ENCODE measurements at regions not wholly inside any gene's neighbourhood (a gene's known extent, or its start where the extent isn't known, plus 50 kb on each side); places are given as distances from the start of the nearest gene placed in this dataset.

GRCh38 chr1:221411283-221411682 is 330.6 kb downstream of the DUSP10 start:
- Histone ChIP-seq H3K27me3 (ENCODE audit: low read depth) (no peaks in the 10 kb centered on the region), H3K9me3 (replicated peaks) (no peaks in the 10 kb centered on the region), H3K27ac (replicated peaks) (no peak overlapping the region), H3K4me1 (no peaks in the 10 kb centered on the region), H3K36me3 (no peaks in the 10 kb centered on the region), H3K4me3 (no peak overlapping the region)
- DNase-seq: no peak
- intact Hi-C loops (cut with micrococcal nuclease): no loop called here
- TF ChIP-seq CTCF (IDR thresholded peaks at IDR 0.05; ENCODE audit: borderline replicate concordance): no peak

- TF ChIP-seq CTCF (IDR thresholded peaks at IDR 0.05; ENCODE audit: borderline replicate concordance): no peak
- Histone ChIP-seq H3K27ac (replicated peaks) (no peak overlapping the region), H3K4me3 (no peak overlapping the region), H3K27me3 (ENCODE audit: low read depth) (no peaks in the 10 kb centered on the region), H3K9me3 (replicated peaks) (no peaks in the 10 kb centered on the region), H3K36me3 (no peaks in the 10 kb centered on the region), H3K4me1 (peaks cover 4% of the 10 kb centered on the region)
- intact Hi-C loops (cut with micrococcal nuclease): no loop called here
- no peak for DNase-seq
Measured at GRCh38 chr1:221414772-221415539, 326.9 kb downstream of the DUSP10 start.

GRCh38 chr1:221415651-221416050 is 326.2 kb downstream of the DUSP10 start:
- DNase-seq: no peak
- H3K4me3 ChIP-seq: no peak overlapping the region
- no peaks in the 10 kb centered on the region for H3K9me3 ChIP-seq (replicated peaks)
- H3K4me1 ChIP-seq: peaks cover 4% of the 10 kb centered on the region
- no peaks in the 10 kb centered on the region for H3K36me3 ChIP-seq
- H3K27me3 ChIP-seq (ENCODE audit: low read depth): no peaks in the 10 kb centered on the region
- intact Hi-C loops (cut with micrococcal nuclease): no loop called here
- no peak overlapping the region for H3K27ac ChIP-seq (replicated peaks)
- no peak for TF ChIP-seq CTCF (IDR thresholded peaks at IDR 0.05; ENCODE audit: borderline replicate concordance)

GRCh38 chr1:221416142-221416541 is 325.7 kb downstream of the DUSP10 start:
- H3K9me3 ChIP-seq (replicated peaks): no peaks in the 10 kb centered on the region

GRCh38 chr1:221416723-221417122 is 325.2 kb downstream of the DUSP10 start:
- Histone ChIP-seq H3K4me3 (no peak overlapping the region), H3K27me3 (ENCODE audit: low read depth) (no peaks in the 10 kb centered on the region), H3K36me3 (no peaks in the 10 kb centered on the region), H3K27ac (replicated peaks) (no peak overlapping the region), H3K9me3 (replicated peaks) (no peaks in the 10 kb centered on the region), H3K4me1 (peaks cover 4% of the 10 kb centered on the region)
- intact Hi-C loops (cut with micrococcal nuclease): no loop called here
- no peak for TF ChIP-seq CTCF (IDR thresholded peaks at IDR 0.05; ENCODE audit: borderline replicate concordance)
- DNase-seq: no peak

More at GRCh38 chr1:221416142-221416541, 325.7 kb downstream of the DUSP10 start:
- no peak for DNase-seq
- intact Hi-C loops (cut with micrococcal nuclease): no loop called here
- peaks cover 4% of the 10 kb centered on the region for H3K4me1 ChIP-seq
- no peak overlapping the region for H3K4me3 ChIP-seq
- no peak overlapping the region for H3K27ac ChIP-seq (replicated peaks)
- TF ChIP-seq CTCF (IDR thresholded peaks at IDR 0.05; ENCODE audit: borderline replicate concordance): no peak
- no peaks in the 10 kb centered on the region for H3K27me3 ChIP-seq (ENCODE audit: low read depth)
- no peaks in the 10 kb centered on the region for H3K36me3 ChIP-seq
